ENCODE measurements at regions not wholly inside any gene's neighbourhood (a gene's known extent, or its start where the extent isn't known, plus 50 kb on each side); places are given as distances from the start of the nearest gene placed in this dataset.

- H3K27ac ChIP-seq (ENCODE audit: low read length) = no peak overlapping the region
- no peak overlapping the region for H3K9ac ChIP-seq (ENCODE audit: low read depth, low read length)
- H3K27me3 ChIP-seq (ENCODE audit: insufficient read depth, low read length, poor library complexity) = no peaks in the 10 kb centered on the region
- no peak overlapping the region for H3K4me3 ChIP-seq (ENCODE audit: low read depth in 1 of 2, low read length in 2 of 2)
- no peak overlapping the region for H2AFZ ChIP-seq (ENCODE audit: low read depth, low read length)
- H3K9me3 ChIP-seq (ENCODE audit: insufficient read depth, low read length, severe bottlenecking) = no peaks in the 10 kb centered on the region
- no peak for ATAC-seq (ENCODE audit: insufficient read depth, low read depth)
- no peak for DNase-seq
- TF ChIP-seq CTCF (IDR thresholded peaks at IDR 0.05; ENCODE audit: borderline replicate concordance, extremely low read depth, low read length, poor library complexity, severe bottlenecking) = no peak
- TF ChIP-seq EZH2 (IDR thresholded peaks at IDR 0.05; ENCODE audit: borderline replicate concordance, low read depth, low read length, severe bottlenecking) = no peak
- no peaks in the 10 kb centered on the region for H3K79me2 ChIP-seq (ENCODE audit: insufficient read depth, low read length)
- no peaks in the 10 kb centered on the region for H4K20me1 ChIP-seq (ENCODE audit: insufficient read depth, low read length)
- H3K4me1 ChIP-seq (ENCODE audit: insufficient read depth, low read length) = no peaks in the 10 kb centered on the region; the same call in 1 of the 2 replicates
- H3K4me2 ChIP-seq (ENCODE audit: insufficient read depth, low read length) = no peak overlapping the region
- no peaks in the 10 kb centered on the region for H3K36me3 ChIP-seq (ENCODE audit: insufficient read depth, low read length)
Observed at GRCh38 chrX:43595931-43596330, 60.2 kb upstream of the MAOA start.

DNA sequence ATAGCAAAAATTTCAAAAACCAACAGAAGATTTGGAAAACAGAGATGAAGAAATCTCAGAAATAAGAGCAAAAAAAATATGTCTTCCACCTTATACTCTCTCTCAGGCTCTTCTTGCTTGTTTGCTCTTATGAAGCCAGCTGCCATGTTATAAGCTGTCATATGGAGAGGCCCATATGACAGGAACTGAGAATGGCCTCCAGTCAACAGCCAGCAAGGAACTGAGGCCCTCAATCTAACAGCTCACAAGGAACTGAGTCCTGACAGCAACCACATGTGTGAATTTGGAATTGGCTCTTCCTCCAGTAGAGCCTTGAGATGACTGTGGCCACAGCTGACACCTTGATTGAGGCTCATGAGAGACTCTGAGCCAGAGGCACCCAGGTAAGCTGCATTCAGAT lies 51.3 kb upstream of the MAOA start:
- no peak overlapping the region for H3K27ac ChIP-seq (ENCODE audit: low read length)
- ATAC-seq (ENCODE audit: insufficient read depth, low read depth) (no peak), DNase-seq (no peak)
- H3K9me3 ChIP-seq (ENCODE audit: insufficient read depth, low read length, severe bottlenecking) = no peaks in the 10 kb centered on the region
- no peak overlapping the region for H3K9ac ChIP-seq (ENCODE audit: low read depth, low read length)
- H3K79me2 ChIP-seq (ENCODE audit: insufficient read depth, low read length) = no peaks in the 10 kb centered on the region
- H3K36me3 ChIP-seq (ENCODE audit: insufficient read depth, low read length) = no peaks in the 10 kb centered on the region
- H4K20me1 ChIP-seq (ENCODE audit: insufficient read depth, low read length) = no peaks in the 10 kb centered on the region
- H3K27me3 ChIP-seq (ENCODE audit: insufficient read depth, low read length, poor library complexity) = no peaks in the 10 kb centered on the region
- no peak overlapping the region for H3K4me3 ChIP-seq (ENCODE audit: low read depth in 1 of 2, low read length in 2 of 2)
- H3K4me1 ChIP-seq (ENCODE audit: insufficient read depth, low read length) = 0 out of 2 replicates have a peak, but pooled peaks cover 5% of the 10 kb centered on the region
- TF ChIP-seq CTCF (IDR thresholded peaks at IDR 0.05; ENCODE audit: borderline replicate concordance, extremely low read depth, low read length, poor library complexity, severe bottlenecking) (no peak), EZH2 (IDR thresholded peaks at IDR 0.05; ENCODE audit: borderline replicate concordance, low read depth, low read length, severe bottlenecking) (no peak)
- peak overlapping the region; percentile 39; the same call in 1 of the 2 replicates for H2AFZ ChIP-seq (ENCODE audit: low read depth, low read length)
- no peak overlapping the region for H3K4me2 ChIP-seq (ENCODE audit: insufficient read depth, low read length)

GRCh38 chrX:43605351-43605750 lies 50.7 kb upstream of the MAOA start:
- Histone ChIP-seq H3K79me2 (ENCODE audit: insufficient read depth, low read length) (no peaks in the 10 kb centered on the region), H3K27ac (ENCODE audit: low read length) (no peak overlapping the region), H3K4me2 (ENCODE audit: insufficient read depth, low read length) (no peak overlapping the region), H3K9me3 (ENCODE audit: insufficient read depth, low read length, severe bottlenecking) (no peaks in the 10 kb centered on the region), H3K27me3 (ENCODE audit: insufficient read depth, low read length, poor library complexity) (no peaks in the 10 kb centered on the region), H3K4me3 (ENCODE audit: low read depth in 1 of 2, low read length in 2 of 2) (no peak overlapping the region), H2AFZ (ENCODE audit: low read depth, low read length) (0 out of 2 replicates have a peak overlapping the region, but pooled peaks have one; percentile 33), H3K4me1 (ENCODE audit: insufficient read depth, low read length) (0 out of 2 replicates have a peak, but pooled peaks cover 5% of the 10 kb centered on the region), H3K9ac (ENCODE audit: low read depth, low read length) (no peak overlapping the region), H3K36me3 (ENCODE audit: insufficient read depth, low read length) (no peaks in the 10 kb centered on the region), H4K20me1 (ENCODE audit: insufficient read depth, low read length) (no peaks in the 10 kb centered on the region)
- DNase-seq (no peak), ATAC-seq (ENCODE audit: insufficient read depth, low read depth) (no peak)
- TF ChIP-seq EZH2 (IDR thresholded peaks at IDR 0.05; ENCODE audit: borderline replicate concordance, low read depth, low read length, severe bottlenecking) (no peak), CTCF (IDR thresholded peaks at IDR 0.05; ENCODE audit: borderline replicate concordance, extremely low read depth, low read length, poor library complexity, severe bottlenecking) (no peak)
